Neutrophil (primary cell): ENCODE measurements at regions not wholly inside any gene's neighbourhood (a gene's known extent, or its start where the extent isn't known, plus 50 kb on each side); places are given as distances from the start of the nearest gene placed in this dataset.
"Not testable (repeated sequence)": the region's sequence is repeated elsewhere in the genome, so short reads cannot be mapped to it uniquely, and the experiment has no call there.

Source experiments
- H3K27ac ChIP-seq: fragments of 200-600 bp; sonication (generic); 2 replicates; pipeline ENCODE4 v1.5.1; 2016; ENCODE audit warnings: mild to moderate bottlenecking, moderate library complexity
- H3K27me3 ChIP-seq: fragments of 200-600 bp; sonication (generic); 2 replicates; pipeline ENCODE4 v1.6.0; 2016; ENCODE audit warnings: mild to moderate bottlenecking
- H3K36me3 ChIP-seq: fragments of 200-600 bp; sonication (generic); 2 replicates; pipeline ENCODE4 v1.5.1; 2017
- H3K4me1 ChIP-seq, 2 experiments: fragments of 200-600 bp in 1 of 2; sonication (generic) in 1 of 2; 1 replicate in 1 of 2; 2 replicates in 1 of 2; pipeline versions ENCODE4 v1.5.1 to v1.6.1; 2013 to 2016; ENCODE audit warnings: low read depth in 1 of 2, low read length in 1 of 2, mild to moderate bottlenecking in 1 of 2, moderate library complexity in 1 of 2; ENCODE audit not compliant: control insufficient read depth in 1 of 2, insufficient read depth in 1 of 2
- H3K4me3 ChIP-seq, 2 experiments: fragments of 200-600 bp in 1 of 2; sonication (generic) in 1 of 2; 1 replicate in 1 of 2; 2 replicates in 1 of 2; pipeline ENCODE4 v1.5.1; 2013 to 2016; ENCODE audit warnings: low read depth in 1 of 2, low read length in 1 of 2, mild to moderate bottlenecking in 1 of 2, moderate library complexity in 1 of 2
- H3K9me3 ChIP-seq: fragments of 200-600 bp; sonication (generic); 2 replicates; pipeline ENCODE4 v1.5.1; 2016
- CTCF ChIP-seq: fragments of 200-600 bp; sonication (generic); IDR thresholded peaks from 2 replicates; pipeline ENCODE4 v1.5.1; 2016; ENCODE audit warnings: antibody characterized with exemption

DNA sequence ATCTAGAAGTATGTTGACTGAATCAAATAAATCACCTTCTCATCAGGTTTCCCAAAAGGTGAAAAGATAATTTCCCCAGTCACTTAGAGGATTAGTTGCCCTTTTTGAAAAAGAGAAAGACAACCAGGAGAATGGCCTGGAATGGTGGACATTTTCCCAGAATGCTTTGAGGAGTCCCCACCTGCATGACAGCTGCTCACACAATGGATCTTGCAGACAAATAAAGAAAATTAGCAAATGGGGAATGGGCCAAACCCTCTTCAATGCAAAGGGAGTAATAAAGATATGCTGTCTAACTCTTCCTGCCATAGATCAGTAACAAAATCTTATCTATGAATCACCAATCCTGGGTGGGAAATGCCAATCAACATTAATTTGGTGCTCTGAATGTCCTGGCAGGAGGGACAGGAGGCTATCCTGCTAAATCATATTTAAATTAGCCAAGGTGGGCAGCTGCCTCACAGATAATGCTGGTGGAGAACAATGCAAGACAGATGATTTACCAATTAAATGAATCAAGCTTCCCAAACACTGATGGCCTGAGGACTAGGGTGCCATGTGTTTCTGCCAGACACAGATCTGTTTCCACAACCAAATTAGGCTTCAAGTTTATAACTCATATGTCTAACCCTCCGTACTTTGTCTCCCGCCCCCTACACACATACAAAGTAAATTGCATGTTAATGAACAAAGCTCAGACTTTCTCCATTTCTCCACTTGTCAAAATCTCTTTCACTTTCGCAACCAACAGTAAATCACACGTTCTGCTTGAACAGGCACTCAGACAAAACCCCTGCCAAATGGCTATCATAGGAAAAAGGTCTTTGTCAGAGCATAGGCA lies 488.0 kb upstream of the PLXNA2 start:
- no peaks in the 10 kb centered on the region for H3K36me3 ChIP-seq
- no peak overlapping the region for H3K4me3 ChIP-seq
- TF ChIP-seq CTCF, result no peak
- H3K4me1 ChIP-seq, result no peaks in the 10 kb centered on the region
- H3K27me3 ChIP-seq, result peaks cover 13% of the 10 kb centered on the region
- H3K9me3 ChIP-seq, result no peaks in the 10 kb centered on the region
- H3K27ac ChIP-seq, result no peak overlapping the region

DNA sequence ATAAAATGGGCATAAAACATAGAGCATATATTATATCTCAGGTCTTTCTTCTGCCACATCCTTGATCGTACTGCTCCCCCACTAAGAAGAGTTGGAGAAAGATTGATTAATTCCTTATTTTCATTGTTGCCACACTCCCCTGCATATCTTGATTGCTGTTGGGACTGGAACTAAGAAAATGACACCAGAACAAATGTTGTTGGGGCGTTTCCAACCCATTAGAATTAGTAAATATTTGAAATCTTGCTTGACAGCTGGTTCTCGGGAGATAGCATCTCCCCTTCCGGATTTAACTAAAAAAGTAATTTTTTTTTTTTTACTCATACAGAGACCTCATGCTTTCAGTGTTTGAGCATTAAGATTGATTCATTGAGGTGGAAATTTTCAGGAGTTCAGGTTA lies 493.0 kb upstream of the PLXNA2 start:
- H3K4me1 ChIP-seq, result no peaks in the 10 kb centered on the region
- no peak overlapping the region for H3K4me3 ChIP-seq
- no peak overlapping the region for H3K27ac ChIP-seq
- H3K27me3 ChIP-seq, result peaks cover 8% of the 10 kb centered on the region
- no peaks in the 10 kb centered on the region for H3K36me3 ChIP-seq
- no peak for TF ChIP-seq CTCF
- no peaks in the 10 kb centered on the region for H3K9me3 ChIP-seq

DNA sequence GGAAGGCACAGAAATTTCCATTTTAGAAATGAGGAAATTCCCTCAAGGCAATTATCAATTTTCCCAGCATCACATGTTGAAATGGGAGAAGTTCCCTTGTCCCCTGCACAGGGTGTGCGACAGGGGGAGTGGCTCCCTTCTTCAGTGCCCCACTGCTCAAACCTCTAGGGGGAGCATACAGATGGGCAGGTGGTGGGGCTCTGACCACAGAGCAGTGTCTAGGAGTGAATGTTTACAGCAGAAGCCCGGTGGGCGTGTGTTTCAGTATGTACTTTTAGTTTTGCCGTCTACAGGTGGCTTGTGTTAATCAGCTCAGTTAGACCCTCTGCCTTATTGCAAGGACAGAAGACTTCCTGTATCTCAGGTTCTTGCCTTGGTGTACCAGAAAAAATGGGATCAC lies 493.7 kb upstream of the PLXNA2 start:
- no peak for TF ChIP-seq CTCF
- H3K36me3 ChIP-seq, result no peaks in the 10 kb centered on the region
- no peak overlapping the region for H3K27ac ChIP-seq
- H3K4me3 ChIP-seq, result no peak overlapping the region
- peaks cover under 1% of the 10 kb centered on the region for H3K27me3 ChIP-seq
- H3K4me1 ChIP-seq, result no peaks in the 10 kb centered on the region
- no peaks in the 10 kb centered on the region for H3K9me3 ChIP-seq

- not testable (repeated sequence) for H3K4me1 ChIP-seq, H3K9me3 ChIP-seq, H3K27ac ChIP-seq, H3K27me3 ChIP-seq, H3K4me3 ChIP-seq, H3K36me3 ChIP-seq
These were observed 495.5 kb upstream of the PLXNA2 start for GRCh38 chr1:208739636-208740035.

DNA sequence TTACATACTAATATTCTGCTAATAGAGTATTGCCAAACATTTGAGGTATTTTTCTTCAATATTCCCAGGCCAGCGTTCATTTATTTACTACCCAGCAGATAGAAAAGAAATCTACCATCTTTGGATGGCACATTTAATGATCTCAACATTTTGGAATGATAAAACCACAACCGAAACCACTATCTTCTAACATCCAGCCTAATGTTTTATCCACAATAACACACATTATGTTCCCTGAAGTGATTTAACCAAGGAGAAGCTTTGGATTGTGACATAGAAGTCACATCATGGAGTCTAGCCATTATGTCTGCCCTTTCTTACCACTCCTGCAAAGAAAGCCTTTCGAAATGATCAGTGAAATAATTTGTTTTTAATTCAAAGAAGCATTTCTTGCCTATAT lies 497.1 kb upstream of the PLXNA2 start:
- no peaks in the 10 kb centered on the region for H3K27me3 ChIP-seq
- no peak for TF ChIP-seq CTCF
- no peaks in the 10 kb centered on the region for H3K36me3 ChIP-seq
- no peak overlapping the region for H3K27ac ChIP-seq
- H3K9me3 ChIP-seq, result no peaks in the 10 kb centered on the region
- H3K4me3 ChIP-seq, result no peak overlapping the region
- no peaks in the 10 kb centered on the region for H3K4me1 ChIP-seq

- no peaks in the 10 kb centered on the region for H3K36me3 ChIP-seq
- peaks cover 7% of the 10 kb centered on the region for H3K27me3 ChIP-seq
These were observed 499.2 kb upstream of the PLXNA2 start for GRCh38 chr1:208743361-208743760.

More at GRCh38 chr1:208743361-208743760, 499.2 kb upstream of the PLXNA2 start:
- Histone ChIP-seq H3K4me1 (no peaks in the 10 kb centered on the region), H3K27ac (no peak overlapping the region), H3K9me3 (no peaks in the 10 kb centered on the region), H3K4me3 (no peak overlapping the region)
- TF ChIP-seq CTCF, result no peak
